ENCODE measurements at regions not wholly inside any gene's neighbourhood (a gene's known extent, or its start where the extent isn't known, plus 50 kb on each side); places are given as distances from the start of the nearest gene placed in this dataset.

DNA sequence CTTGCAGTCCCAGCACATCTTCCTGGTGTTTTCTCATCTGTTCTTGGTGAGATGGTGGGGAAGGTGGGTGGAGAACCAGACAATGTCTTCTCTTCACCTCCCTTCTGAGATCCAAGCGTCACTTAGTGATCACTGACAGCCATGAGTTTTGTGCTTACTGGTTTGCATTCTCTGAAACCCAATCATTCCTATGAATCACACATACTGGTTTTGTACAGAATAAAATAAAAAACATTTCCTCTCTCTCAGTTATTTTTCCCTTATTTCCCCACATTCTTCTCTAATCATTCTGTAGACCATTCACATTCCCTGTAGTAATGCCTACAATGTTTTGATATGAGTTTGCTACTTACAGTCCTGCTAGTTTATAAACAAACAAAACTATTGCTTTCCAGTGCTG is 143.8 kb upstream of the SLC13A1 start:
- intact Hi-C loops (cut with micrococcal nuclease; ENCODE audit: unreplicated experiment): no loop called here
- Mint-ChIP-seq H3K27ac (ENCODE audit: unreplicated experiment) (no peak overlapping the region), H3K4me3 (ENCODE audit: low read depth, unreplicated experiment) (no peak overlapping the region), H3K9me3 (ENCODE audit: low read depth, unreplicated experiment) (no peaks in the 10 kb centered on the region), H3K36me3 (ENCODE audit: insufficient read depth, unreplicated experiment) (no peaks in the 10 kb centered on the region), H3K27me3 (ENCODE audit: unreplicated experiment) (no peaks in the 10 kb centered on the region), H3K4me1 (ENCODE audit: low read depth, unreplicated experiment) (no peaks in the 10 kb centered on the region)
- CTCF ChIA-PET: no interaction called here
- TF ChIP-seq, protein P1, sequence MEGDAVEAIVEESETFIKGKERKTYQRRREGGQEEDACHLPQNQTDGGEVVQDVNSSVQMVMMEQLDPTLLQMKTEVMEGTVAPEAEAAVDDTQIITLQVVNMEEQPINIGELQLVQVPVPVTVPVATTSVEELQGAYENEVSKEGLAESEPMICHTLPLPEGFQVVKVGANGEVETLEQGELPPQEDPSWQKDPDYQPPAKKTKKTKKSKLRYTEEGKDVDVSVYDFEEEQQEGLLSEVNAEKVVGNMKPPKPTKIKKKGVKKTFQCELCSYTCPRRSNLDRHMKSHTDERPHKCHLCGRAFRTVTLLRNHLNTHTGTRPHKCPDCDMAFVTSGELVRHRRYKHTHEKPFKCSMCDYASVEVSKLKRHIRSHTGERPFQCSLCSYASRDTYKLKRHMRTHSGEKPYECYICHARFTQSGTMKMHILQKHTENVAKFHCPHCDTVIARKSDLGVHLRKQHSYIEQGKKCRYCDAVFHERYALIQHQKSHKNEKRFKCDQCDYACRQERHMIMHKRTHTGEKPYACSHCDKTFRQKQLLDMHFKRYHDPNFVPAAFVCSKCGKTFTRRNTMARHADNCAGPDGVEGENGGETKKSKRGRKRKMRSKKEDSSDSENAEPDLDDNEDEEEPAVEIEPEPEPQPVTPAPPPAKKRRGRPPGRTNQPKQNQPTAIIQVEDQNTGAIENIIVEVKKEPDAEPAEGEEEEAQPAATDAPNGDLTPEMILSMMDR (IDR thresholded peaks at IDR 0.05; ENCODE audit: unreplicated experiment): no peak
- DNase-seq: no peak
- BruUV-seq (replicated peaks): no TSS peak

DNA sequence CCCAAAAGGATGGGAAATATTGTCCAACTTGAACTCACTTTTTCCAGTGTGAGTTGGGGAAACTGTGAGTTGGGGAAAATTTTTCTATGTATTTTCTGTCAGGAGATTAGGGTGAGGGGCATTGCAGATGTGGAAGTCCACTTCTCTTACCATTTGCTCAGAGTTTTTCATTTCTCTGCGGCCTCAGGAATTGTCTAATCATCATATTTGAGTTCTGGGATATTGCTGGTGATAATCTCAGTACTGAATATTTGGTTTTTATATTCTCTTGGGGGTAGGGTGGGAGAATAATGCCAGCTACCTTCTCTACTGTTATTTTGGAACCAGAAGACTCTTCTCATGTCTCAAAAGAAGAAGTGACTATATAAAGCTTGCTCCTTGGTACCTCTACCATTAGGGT is 141.3 kb upstream of the SLC13A1 start:
- Mint-ChIP-seq H3K4me1 (ENCODE audit: low read depth, unreplicated experiment) (no peaks in the 10 kb centered on the region), H3K36me3 (ENCODE audit: insufficient read depth, unreplicated experiment) (no peaks in the 10 kb centered on the region), H3K9me3 (ENCODE audit: low read depth, unreplicated experiment) (no peaks in the 10 kb centered on the region), H3K4me3 (ENCODE audit: low read depth, unreplicated experiment) (no peak overlapping the region), H3K27me3 (ENCODE audit: unreplicated experiment) (no peaks in the 10 kb centered on the region), H3K27ac (ENCODE audit: unreplicated experiment) (no peak overlapping the region)
- intact Hi-C loops (cut with micrococcal nuclease; ENCODE audit: unreplicated experiment): no loop called here
- DNase-seq: no peak
- CTCF ChIA-PET: no interaction called here
- BruUV-seq (replicated peaks): no TSS peak
- TF ChIP-seq, protein P1 (IDR thresholded peaks at IDR 0.05; ENCODE audit: unreplicated experiment): no peak

DNA sequence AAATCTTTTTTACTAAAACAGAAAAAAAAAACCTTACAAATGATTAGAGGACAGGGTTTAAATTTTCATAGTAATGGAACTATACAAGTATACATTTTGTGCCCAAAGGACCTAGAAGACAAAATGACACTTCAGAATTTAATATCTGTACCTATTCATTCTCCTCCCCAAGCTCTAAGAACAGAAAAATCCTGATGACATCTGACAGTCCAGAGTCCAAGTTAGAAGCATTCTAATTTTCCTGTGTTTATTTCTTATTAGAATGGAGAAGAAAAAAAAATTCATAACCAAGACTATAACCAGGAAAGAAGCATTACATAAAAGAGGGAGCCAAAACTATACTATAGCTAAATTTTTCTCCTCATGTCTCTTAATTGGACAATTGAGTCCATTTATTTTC is 138.9 kb upstream of the SLC13A1 start:
- CTCF ChIA-PET: interaction anchor here (0.7 kb wide), 1 partner anchor 19 kb away, joined by 3 read pairs; no protein-coding TSS in a partner anchor

DNA sequence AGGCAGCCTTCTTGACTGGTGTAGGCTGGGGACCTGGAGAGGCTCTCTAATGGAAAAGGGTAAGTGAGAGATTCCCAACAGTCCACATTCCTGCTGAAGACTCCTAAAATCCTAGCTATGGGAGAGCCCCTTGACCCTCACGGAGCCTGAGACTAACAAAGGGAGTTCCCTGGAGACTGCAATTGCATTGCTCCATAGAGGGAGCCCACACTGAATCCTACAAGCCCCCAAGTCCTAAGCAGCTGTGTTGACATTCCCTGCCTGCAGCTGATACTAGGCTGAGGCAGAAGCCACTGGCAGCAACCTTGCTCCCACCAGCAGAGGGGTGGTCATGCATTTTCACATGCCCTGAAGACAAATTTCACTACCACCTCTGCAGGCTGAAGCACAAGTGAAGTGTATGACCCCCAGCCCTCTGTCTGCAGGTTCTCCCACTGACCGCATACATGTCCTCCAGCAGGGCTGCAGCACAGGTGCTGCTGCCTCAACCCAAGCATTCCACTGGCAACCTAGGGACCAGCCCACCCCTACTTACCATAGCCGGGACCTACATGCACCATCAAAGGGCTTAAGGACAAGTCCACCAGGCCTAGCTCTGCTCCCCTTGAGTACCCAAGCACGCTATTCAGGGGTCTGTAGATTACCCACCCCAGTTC is 130.3 kb upstream of the SLC13A1 start:
- BruUV-seq (replicated peaks): no TSS peak
- CTCF ChIA-PET: no interaction called here

More for the DNA sequence above, 138.9 kb upstream of the SLC13A1 start:
- DNase-seq: no peak
- TF ChIP-seq, protein P1 (IDR thresholded peaks at IDR 0.05; ENCODE audit: unreplicated experiment): no peak
- no TSS peak for BruUV-seq (replicated peaks)
- Mint-ChIP-seq H3K27me3 (ENCODE audit: unreplicated experiment) (no peaks in the 10 kb centered on the region), H3K36me3 (ENCODE audit: insufficient read depth, unreplicated experiment) (no peaks in the 10 kb centered on the region), H3K9me3 (ENCODE audit: low read depth, unreplicated experiment) (no peaks in the 10 kb centered on the region), H3K27ac (ENCODE audit: unreplicated experiment) (no peak overlapping the region), H3K4me1 (ENCODE audit: low read depth, unreplicated experiment) (no peaks in the 10 kb centered on the region), H3K4me3 (ENCODE audit: low read depth, unreplicated experiment) (no peak overlapping the region)
- intact Hi-C loops (cut with micrococcal nuclease; ENCODE audit: unreplicated experiment): no loop called here

More for the DNA sequence above, 130.3 kb upstream of the SLC13A1 start:
- Mint-ChIP-seq H3K27me3 (ENCODE audit: unreplicated experiment) (no peaks in the 10 kb centered on the region), H3K4me1 (ENCODE audit: low read depth, unreplicated experiment) (no peaks in the 10 kb centered on the region), H3K9me3 (ENCODE audit: low read depth, unreplicated experiment) (no peaks in the 10 kb centered on the region), H3K36me3 (ENCODE audit: insufficient read depth, unreplicated experiment) (no peaks in the 10 kb centered on the region), H3K27ac (ENCODE audit: unreplicated experiment) (no peak overlapping the region), H3K4me3 (ENCODE audit: low read depth, unreplicated experiment) (no peak overlapping the region)
- TF ChIP-seq, protein P1 (IDR thresholded peaks at IDR 0.05; ENCODE audit: unreplicated experiment): no peak
- intact Hi-C loops (cut with micrococcal nuclease; ENCODE audit: unreplicated experiment): no loop called here
- no peak for DNase-seq

Data from Calu3 (cell line).